Astrocyte of the spinal cord (primary cell): ENCODE measurements at regions not wholly inside any gene's neighbourhood (a gene's known extent, or its start where the extent isn't known, plus 50 kb on each side); places are given as distances from the start of the nearest gene placed in this dataset.
"Not testable (repeated sequence)": the region's sequence is repeated elsewhere in the genome, so short reads cannot be mapped to it uniquely, and the experiment has no call there.

Source experiments
- DNase-seq: peaks from one replicate; pipeline ENCODE4 v3.0.0; 2011; ENCODE audit warnings: low read depth, low spot score
- H3K4me3 ChIP-seq: 2 replicates; pipeline ENCODE4 v1.5.1; 2011; ENCODE audit warnings: low read depth, mild to moderate bottlenecking, low read length, moderate library complexity
- CTCF ChIP-seq: IDR thresholded peaks from 2 replicates; pipeline ENCODE4 v1.5.1; 2012; ENCODE audit warnings: low read depth, mild to moderate bottlenecking, low read length, inconsistent platforms
- in situ Hi-C: cut with HindIII; loops from 2 replicates; pipeline ENCODE4 v1.10.0; 2017; ENCODE audit warnings: low sequenced_read_pairs

- TF ChIP-seq CTCF = no peak
- in situ Hi-C loops = no loop called here
- no peak overlapping the region for H3K4me3 ChIP-seq
- DNase-seq = no peak
Observed at GRCh38 chr11:122572592-122572991, 82.9 kb upstream of the UBASH3B start.

GRCh38 chr11:122563761-122564160 is 91.8 kb upstream of the UBASH3B start:
- no peak for DNase-seq
- TF ChIP-seq CTCF = no peak
- H3K4me3 ChIP-seq = no peak overlapping the region
- in situ Hi-C loops = no loop called here

GRCh38 chr11:122559734-122560382 is 95.7 kb upstream of the UBASH3B start:
- no peak for DNase-seq
- no peak for TF ChIP-seq CTCF
- no peak overlapping the region for H3K4me3 ChIP-seq
- in situ Hi-C loops = no loop called here

GRCh38 chr11:122559218-122559617 is 96.3 kb upstream of the UBASH3B start:
- DNase-seq, in situ Hi-C loops, H3K4me3 ChIP-seq: not testable (repeated sequence)

GRCh38 chr11:122557163-122557562 is 98.4 kb upstream of the UBASH3B start:
- in situ Hi-C loops, H3K4me3 ChIP-seq, DNase-seq: not testable (repeated sequence)

- in situ Hi-C loops = no loop called here
- H3K4me3 ChIP-seq = no peak overlapping the region
- peak; percentile 30 for TF ChIP-seq CTCF
- DNase-seq = no peak
Observed at GRCh38 chr11:122556605-122557004, 98.9 kb upstream of the UBASH3B start.

GRCh38 chr11:122538060-122538459 is 117.5 kb upstream of the UBASH3B start:
- no peak for TF ChIP-seq CTCF

GRCh38 chr11:122524898-122525297 is 130.6 kb upstream of the UBASH3B start:
- no peak for TF ChIP-seq CTCF
- in situ Hi-C loops = no loop called here
- no peak overlapping the region for H3K4me3 ChIP-seq
- no peak for DNase-seq

More at GRCh38 chr11:122538060-122538459, 117.5 kb upstream of the UBASH3B start:
- H3K4me3 ChIP-seq = no peak overlapping the region
- no peak for DNase-seq
- in situ Hi-C loops = no loop called here
